GM04504 (cell line): ENCODE measurements at regions not wholly inside any gene's neighbourhood (a gene's known extent, or its start where the extent isn't known, plus 50 kb on each side); places are given as distances from the start of the nearest gene placed in this dataset.
"Not testable (repeated sequence)": the region's sequence is repeated elsewhere in the genome, so short reads cannot be mapped to it uniquely, and the experiment has no call there.

Source experiments
- DNase-seq: peaks from one replicate; pipeline ENCODE4 v3.0.0-alpha.2; 2012; ENCODE audit warnings: low read depth

DNA sequence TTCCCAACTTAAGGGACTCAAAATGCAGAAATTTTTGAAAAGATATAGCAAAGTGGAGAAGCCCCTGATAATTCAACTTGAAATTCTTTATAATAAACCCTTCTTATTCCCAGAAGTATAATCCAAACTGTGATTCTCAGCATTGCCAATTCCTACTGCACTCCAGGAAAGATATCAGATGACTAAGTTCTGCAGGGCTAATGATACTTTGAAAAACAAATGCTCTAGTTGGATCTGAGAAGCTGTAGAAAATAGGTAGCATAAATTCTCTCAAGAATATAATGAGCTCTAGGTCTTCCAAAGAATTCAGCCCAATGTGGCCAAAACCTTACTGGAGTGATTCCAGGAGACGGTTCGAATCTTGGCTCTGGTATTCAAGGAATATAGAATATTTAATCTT is 294.0 kb upstream of the PTBP2 start:
- no peak for DNase-seq

DNA sequence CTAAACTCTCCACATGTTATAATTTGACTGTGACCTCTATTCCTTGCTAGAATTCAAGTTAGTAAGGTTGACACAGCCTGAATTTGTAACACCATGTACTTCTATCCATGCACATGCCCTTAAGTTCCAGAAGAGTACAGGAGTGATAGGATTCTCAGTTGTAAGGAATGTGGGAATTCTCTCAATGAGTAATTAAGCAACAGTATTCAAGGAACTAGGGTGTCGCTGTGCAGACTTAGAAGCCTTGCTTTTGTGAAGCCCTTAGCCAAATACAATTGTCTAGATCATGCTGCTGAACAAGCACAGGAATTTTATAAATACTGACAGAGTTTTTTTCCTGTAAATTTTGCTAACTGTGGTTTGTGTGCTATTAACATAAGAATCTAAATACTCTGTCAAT is 276.3 kb upstream of the PTBP2 start:
- DNase-seq: no peak

DNA sequence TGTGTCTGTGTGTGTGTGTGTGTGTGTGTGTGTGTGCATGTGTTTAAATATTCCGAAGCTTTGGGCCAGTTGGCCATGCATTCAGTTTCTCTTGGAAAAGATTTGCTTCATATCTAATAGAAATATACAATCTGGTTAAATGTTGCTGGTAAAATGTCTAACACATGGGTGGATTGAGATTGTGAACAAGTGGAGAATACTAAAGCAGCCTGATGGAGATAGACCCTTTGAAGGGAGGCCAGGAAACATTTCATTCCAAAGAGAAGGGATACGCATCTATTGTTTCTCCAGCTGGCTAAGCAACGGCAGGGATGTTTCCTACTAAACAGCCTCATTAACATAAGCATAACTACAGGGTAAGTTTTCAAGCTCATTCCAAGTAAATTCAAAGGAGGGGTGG is 257.5 kb upstream of the PTBP2 start:
- DNase-seq: no peak

DNA sequence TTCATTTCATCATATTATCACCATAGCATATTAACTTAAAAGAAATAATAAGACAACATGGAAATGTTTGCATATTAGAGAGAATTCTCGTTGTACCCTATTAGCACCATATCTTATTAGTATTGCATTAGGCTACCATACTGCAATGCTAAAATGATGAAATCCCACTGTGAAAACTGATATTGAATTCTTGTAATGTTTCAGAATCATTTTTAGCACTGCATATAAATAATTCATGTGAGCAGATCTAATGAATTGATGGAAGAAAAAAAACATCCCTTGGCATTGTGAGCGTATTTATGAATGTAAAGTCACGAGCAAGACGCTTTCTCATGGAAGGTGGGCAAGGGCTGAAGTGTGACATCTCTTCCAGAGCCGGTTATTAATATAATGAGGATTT is 257.1 kb upstream of the PTBP2 start:
- no peak for DNase-seq

DNA sequence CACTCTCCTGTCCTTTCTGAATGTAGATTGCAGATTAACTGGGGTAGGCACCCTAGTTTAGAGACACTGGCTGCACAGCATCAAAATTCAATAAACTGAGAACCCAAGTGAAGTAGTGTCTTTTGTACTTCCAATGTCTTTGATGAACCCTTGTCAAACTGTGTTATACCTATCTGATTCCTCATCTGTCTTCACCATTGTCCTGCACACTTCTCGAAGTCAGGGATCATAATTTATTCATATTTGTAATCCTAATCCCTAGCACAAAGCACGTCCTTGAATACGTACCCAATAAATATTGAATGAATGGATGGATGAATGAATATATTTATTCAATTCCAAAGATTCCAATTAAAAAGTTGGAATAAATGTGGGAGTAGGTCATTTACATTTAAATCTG is 256.6 kb upstream of the PTBP2 start:
- no peak for DNase-seq

DNA sequence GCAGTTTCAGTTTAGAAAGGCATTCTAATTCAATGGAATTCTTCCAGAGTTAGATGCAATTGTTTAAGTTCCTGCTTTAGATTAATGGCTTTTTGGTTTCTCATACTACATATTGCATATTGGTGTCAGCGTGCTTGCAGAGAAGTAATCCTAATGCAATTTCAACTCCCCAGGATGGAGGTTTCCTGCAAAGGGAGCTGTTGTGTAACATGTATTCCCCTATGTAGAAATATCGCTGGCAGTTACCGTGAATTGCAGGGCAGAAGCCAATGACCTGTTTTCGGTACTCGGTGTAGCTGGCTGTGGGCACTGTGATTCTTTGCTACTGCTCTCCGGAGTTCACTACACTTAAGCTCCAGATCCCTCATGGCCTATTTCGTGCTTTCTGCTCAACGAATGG is 256.1 kb upstream of the PTBP2 start:
- DNase-seq: no peak

DNA sequence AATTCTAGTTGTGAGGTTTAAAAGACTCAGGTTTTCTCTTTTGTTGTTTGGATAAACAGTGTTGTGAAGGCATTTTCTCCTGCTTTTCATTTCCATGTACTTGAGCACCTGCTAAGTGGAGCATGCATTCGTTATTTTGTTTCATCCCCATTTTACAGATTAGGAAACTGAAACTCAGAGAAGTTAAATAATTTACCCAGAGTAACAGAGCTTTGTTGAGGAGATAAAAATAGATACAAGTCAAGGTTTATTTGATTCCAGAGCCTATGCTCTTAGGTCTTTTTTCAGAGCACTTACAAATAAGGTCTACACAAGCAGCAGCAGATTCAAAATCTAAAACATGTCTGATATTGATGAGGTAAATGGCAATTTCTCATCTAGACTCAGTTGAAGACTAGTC is 254.7 kb upstream of the PTBP2 start:
- DNase-seq: no peak

DNA sequence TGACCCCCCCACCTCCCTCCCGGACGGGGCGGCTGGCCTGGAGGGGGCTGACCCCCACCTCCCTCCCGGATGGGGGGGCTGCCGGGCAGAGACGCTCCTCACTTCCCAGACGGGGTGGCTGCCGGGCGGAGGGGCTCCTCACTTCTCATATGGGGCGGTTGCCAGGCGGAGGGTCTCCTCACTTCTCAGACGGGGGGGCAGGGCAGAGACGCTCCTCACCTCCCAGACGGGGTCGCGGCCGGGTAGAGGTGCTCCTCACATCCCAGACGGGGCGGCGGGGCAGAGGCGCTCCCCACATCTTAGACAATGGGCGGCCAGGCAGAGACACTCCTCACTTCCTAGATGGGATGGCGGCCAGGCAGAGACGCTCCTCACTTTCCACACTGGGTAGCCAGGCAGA is 251.9 kb upstream of the PTBP2 start:
- DNase-seq: not testable (repeated sequence)

DNA sequence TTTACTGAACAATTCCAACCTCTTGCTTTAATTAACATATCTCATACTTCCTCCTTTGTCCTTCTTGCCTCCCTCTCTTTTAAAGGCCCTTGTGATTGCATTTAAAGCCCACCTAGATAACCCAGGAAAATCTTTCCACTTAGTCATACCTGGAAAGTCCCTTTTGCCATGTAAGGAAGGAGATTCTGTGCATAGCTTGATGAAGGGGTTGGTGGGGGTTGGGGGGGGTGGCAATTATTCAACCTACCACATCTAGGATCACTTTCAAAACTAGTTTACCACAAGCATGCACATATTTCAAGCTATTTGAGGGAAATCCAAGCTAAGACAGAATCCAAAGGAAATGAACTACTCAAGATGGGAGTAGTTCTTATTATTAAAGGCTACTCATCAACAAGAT is 249.1 kb upstream of the PTBP2 start:
- DNase-seq: peak; percentile 13

DNA sequence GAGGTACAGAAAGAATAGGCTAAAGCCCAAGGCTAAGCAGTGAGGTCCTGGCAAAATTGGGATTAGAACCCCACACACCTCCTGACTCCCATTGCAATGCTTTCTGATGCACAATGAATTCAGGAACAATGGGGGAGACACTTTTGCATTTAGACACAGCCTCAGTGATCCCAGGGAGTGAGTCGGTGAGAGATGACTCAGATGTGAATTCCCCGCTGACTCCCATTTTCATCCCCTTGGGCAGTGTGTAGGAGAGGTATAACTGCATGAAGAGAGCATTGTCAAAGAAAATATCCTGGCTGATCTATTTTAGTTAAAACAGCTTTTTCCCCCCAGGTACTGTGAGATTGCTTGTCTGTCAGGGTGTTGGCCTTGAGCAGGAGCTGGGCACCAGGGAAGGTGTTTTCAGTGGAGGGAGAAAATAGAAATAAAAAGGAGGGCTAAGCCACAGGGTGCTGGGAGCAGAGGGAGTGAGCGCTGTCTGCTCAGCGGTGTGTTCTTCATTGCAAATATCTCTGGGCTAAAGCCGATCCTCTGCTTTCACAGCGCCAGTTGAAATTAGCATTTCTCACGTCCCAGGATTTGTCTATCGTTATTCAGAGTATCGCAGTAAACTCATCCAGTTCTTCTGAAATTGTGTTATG is 247.7 kb upstream of the PTBP2 start:
- DNase-seq: no peak

DNA sequence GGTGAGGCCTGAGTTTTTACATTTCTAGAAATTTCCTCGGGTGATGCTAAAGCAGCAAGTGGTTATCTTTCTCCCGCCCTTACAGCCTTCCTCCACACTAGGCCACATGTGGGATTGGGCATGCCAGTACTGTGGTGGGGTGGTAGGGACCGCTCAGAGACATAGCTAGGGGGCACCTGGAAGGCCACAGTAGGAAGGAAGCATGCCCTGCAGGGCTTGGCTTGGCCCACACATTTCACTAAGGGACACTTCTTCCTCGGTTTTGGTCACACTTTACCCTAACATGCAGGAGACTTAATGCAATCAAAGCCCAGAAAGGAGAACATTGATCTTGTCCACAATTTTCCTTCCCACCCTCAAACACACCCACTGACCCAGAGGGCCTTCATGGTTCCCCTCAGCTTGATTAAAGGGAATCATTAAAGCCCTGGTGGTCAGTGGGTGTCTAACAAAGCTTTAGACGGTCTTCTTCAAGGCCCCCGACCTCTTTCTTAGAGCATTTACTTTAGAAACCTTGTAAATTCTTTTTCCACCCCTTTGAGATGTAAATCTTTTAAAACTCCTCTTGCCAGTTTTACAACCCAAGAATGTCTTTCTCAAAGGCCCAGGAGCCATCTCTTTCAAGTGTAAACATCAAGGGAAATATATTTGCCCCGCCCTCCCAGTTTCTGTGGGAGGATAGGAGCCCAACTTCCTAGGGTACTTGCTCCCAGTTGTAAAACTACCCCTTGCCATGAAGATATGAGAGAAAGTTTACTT is 246.4 kb upstream of the PTBP2 start:
- DNase-seq: no peak

DNA sequence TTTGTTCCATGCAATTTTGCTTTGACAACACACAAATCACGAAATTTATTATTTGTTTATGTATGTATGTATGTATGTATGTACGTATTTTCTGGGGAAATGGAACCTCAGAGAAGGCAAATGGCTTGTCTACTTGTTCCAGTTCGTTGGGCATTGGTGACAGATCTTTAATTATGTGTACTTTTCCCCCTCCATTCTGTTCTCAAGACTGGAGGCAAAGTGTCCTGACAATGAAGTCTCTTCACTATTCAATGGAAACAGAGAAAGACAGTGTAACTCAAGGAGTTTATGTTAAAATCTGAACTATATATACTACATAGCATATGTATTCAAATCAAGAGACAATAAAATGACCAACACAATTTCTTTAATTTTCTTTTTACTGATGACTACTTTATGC is 245.7 kb upstream of the PTBP2 start:
- DNase-seq: no peak

DNA sequence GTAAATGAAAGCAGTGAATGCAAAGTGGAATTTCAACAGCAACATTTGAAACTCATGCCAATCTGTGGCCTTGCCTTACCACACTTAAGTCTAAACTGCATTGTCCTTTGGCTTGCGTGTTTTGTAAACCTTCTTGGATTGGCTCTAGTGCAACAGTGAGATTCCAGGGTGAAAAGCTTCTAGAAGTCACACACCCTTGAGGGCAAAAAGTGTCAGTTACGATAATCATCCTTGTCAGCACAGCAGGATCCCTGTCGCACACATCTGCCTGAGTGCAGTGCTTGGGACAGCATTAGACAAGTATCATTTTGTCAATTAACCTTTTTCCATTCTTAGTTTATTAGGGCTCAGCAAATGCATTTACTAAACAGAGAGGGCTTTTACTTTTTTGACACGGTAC is 243.4 kb upstream of the PTBP2 start:
- no peak for DNase-seq

DNA sequence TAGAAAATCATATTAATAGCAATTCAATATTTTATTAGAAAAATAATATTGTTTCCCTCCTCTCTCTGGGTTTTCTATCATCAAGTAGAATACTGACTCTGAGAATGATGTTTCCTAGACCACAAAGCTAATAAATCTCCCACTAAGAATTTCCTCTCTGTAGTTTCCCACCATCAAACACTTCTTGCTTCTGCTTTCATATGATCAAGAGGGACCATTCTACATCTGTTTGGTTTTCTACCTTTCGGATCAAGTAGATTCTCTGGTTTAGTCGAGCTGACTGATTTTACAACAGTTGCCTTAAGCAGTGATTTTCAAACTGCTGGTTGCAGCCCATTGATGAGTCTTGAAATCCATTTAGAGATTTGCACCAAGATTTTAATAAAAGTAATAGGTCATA is 240.2 kb upstream of the PTBP2 start:
- no peak for DNase-seq

DNA sequence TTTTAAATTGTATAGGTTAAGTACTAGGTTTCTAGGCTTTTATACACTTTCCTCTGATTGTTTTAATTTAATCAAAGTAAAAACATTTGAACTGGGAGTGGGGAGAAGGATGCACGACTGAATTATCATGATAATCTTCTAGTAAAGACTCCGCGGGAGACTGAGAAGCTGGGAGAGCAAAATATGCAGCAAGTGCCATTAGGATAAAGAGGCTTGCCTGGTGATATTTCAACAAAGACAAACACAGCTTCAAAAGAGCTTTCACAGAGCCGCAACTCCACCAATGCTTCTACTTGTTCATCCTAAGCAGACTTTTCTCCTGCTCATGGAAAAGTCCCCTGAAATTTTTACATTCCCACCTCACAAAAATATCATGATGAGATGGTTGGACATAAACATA is 239.0 kb upstream of the PTBP2 start:
- no peak for DNase-seq

DNA sequence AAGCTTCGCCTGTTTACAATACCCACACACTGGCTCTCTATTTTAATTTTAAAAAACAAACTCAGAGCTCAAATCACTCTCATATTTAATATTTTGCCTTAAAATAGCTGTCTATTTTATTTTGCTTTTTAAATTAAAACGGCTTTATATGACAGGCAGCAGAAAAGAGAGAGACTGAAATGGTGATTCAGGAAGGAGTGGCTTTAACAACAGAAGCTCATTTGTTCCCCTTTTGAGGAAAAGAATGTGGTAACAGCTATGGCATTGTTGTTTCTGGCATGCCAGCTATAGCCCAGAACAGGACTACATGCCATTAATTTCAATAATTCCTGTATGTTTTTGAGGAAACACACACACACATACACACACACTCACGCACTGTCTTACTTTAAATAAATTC is 234.2 kb upstream of the PTBP2 start:
- DNase-seq: no peak

DNA sequence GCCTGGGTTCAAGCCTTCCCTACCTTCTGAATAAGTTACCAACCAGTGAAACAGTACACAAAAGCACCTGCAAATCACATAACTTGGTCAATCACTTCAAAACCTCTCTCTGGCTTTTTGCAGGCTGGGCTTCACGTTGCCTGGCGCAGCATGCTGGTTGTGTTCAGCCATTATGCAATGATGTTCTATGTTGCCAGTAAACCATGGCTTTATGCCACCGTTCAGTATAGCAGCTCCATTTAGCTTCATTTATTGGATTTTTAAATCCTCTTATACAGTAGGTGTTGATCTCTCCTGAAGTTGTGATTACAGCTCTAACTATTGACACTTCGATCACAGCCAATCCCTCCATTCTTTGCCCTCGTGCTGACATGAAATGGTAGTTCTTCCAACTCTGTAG is 233.6 kb upstream of the PTBP2 start:
- no peak for DNase-seq

DNA sequence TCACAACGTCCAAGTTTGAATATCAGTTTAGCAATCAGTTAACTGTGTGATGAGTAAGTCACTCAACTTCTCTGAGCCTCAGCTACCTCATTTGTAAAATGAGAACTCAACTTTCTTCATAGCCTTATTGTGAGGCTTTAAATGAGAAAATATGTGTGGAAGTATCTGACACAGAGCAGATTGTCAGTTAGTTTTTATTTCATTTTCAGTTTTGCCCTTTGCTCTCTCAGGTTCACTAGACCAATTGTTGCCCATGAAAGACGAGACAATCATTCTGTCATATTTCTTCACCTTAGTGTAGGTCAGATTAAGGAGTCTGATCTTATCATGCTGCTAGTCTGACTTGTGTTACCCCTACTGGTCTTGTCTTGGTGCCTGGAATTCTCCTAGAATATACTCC is 232.8 kb upstream of the PTBP2 start:
- no peak for DNase-seq

DNA sequence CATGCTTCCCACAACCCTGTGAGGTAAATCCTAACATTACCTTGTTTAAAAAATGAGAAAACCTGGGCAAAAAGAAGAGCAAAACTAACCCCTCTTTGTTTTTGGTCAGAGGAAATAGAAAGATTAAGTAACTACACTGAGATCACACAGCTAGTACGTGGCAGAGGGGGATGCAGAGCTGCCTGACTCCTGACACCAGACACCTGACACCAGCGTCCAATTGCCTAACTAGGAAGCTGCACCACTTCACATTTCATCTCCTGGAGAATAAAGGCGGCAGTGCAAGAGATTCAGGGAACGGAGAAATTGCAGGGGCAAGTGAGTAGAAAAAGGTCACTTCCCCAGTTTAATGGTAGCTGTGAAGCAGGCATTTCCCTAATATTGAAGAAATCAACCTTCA is 229.3 kb upstream of the PTBP2 start:
- no peak for DNase-seq

DNA sequence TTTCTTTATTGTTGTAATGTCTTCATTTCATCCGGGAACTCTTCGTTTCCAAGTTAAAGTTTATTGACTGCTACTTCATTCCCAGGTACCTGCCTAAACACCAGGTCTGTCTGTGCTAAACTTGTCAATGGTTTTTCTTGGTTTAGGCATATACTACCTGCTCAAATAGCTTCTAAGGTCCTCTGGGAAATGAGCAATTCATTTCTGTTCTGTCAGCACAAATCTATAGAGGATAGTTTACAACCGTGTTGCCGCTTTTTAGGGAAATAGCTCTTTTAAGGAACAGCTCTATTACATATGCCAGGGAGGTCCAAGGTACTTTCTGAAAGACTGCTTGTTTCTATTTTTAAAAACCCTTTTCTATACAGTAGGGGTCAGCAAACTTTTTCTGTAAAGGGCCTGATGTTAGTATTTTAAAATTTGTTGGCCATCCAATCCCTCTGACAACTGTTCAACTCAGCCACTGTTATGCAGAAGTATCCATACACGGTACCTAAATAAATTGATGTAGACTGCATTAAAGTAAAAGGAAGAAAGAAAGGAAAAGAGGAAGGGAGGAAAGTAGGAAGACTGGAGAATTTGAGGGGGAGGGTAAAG is 222.7 kb upstream of the PTBP2 start:
- no peak for DNase-seq

DNA sequence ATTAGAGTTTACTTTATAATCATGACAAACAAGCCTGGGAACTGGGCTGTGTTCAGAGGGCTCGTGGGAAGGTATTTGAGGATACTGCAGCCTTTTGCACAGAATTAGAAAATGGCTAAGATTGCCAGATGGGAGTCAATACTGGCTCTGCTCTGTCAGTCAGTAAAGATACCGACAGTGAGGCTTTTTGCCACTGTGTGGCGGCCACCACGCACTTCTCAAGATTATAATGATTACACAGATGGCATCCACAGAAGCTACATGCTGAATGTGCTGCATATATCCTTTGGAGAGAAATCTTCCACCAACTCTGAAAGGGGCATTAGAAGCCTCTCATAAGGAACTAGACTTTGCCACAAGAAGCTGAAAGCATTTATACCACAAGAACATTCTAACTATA is 213.4 kb upstream of the PTBP2 start:
- DNase-seq: no peak

DNA sequence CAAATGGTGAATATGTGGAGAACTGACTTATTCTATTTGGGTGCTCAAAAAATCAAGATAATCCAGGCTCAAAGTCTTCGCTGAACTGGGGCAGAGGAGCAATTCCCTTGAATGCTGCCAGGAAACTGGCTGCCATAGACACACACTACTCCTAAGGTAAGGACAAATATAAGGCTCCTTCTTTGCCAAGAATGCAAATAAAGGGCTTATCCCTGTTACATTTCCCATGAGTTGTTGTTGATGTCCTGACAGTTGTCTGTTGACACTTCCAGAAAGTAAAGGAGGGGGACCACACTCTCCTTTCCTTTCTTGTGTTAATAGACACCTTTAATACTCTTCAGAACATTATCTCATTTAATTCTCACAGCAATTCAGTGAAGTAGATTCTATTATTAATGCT is 212.2 kb upstream of the PTBP2 start:
- DNase-seq: no peak

DNA sequence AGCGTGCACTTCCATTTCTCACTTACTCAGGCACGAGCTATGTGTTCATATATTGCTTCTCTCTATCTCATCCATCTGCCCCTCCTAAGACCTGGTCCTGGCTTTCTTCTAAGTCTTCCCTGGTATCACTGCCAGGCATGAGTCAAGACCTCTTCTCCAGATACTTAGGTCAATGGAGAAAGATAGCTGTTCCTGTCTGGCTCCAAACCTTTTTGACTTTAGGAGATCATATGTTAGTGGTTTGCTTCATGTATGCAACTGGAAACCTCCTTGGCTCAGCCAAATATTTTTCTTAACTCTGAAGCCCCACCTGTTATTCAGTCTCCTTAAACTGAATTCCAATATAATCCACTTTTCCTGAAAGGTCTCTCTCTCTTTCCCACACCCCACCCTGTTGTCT is 211.6 kb upstream of the PTBP2 start:
- no peak for DNase-seq

DNA sequence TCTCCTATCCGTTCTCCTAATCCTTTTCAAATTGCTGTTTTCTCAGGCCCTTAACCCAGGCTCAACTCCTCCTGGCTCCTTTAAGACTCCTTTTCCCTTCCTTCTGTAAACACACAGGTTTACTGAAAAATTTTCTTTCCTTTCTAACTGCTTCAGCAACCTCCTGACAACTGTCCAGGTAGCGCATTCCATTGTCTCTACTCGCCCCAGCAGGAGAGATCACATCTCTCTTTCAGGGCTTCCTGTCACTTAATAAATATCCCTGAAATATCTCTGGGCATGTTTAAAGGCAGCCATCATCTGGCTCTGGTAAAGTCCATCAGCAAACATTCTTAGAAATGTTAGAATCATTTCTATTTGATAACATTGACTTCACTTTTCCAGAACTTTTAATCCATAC is 211.2 kb upstream of the PTBP2 start:
- no peak for DNase-seq
